HG03571 (cell line): ENCODE measurements at regions not wholly inside any gene's neighbourhood (a gene's known extent, or its start where the extent isn't known, plus 50 kb on each side); places are given as distances from the start of the nearest gene placed in this dataset.
"Not testable (repeated sequence)": the region's sequence is repeated elsewhere in the genome, so short reads cannot be mapped to it uniquely, and the experiment has no call there.

ENCODE experiments used
- ATAC-seq: cut with Tn5 transposase; IDR thresholded peaks from one replicate; pipeline ENCODE4 v1.9.1; 2021; ENCODE audit not compliant: unreplicated experiment

DNA sequence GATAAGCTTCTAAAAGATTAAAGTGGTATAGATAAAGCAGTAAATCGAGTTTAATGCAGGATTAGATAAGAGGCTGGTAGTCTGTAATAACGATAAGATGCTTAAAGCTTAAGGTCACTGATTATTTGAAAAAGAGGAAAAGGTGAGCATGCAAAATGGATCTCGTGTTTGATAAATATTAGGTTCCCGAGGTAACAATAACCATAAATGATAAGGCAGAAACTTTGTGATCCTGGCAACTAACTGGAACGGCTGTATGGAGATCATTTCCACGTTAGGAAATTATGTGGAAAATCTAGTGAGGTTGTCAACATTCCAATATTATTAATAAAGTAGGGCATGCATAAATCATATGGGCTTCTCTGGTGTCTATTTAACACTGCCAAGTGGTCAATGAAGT lies 255.5 kb downstream of the EFCAB11 start:
- no peak for ATAC-seq

DNA sequence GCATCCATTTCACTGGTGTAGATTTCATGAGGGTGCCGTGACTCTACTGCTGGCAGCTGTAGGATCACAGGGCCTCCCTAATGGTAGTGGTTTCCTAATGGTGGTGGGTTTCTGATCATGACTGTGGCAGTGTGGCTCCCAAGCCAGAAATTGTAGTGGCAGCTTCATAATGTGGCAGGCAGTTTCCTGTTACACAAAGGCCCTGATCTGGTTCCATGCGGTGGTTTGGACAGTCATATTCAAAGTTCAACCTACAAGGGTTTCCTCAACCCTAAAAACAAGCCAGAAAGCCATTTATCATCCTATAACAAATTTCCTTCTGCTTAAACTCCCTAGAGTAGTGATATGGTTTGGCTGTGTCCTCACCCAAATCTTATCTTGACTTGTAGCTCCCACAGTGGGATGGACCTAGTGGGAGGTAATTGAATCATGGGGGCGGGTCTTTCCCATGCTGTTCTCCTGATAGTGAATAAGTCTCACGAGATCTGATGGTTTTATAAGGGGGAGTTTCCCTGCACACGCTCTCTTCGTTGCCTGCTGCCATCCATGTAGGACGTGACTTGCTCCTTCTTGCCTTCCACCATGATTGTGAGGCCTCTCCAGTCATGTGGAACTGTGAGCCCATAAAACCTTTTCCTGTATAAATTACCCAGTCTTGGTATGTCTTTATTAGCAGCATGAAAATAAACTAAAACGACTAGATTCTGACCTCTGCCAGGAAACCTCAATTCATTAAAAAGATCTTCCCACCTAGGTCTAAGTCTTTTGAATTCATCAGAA lies 257.1 kb downstream of the EFCAB11 start:
- ATAC-seq = no peak

DNA sequence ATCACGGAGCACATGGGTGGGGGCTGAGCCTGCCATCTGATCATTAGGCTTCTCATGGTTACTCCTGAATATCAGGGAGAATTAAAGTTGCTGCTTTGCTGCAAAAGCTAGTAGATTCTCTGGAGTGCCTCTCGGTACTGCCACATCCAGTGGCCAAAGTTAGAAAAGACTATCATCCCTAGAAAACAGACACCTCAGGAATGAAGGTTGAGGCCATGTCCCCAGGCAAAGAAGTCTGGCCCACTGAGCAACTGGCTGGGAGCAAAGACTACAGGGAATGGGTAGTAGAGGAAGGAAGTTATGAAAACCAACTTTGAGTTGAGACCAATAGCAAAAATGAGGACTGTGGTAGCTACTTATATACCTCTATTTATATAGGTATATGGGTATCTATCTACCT lies 258.7 kb downstream of the EFCAB11 start:
- ATAC-seq = no peak

DNA sequence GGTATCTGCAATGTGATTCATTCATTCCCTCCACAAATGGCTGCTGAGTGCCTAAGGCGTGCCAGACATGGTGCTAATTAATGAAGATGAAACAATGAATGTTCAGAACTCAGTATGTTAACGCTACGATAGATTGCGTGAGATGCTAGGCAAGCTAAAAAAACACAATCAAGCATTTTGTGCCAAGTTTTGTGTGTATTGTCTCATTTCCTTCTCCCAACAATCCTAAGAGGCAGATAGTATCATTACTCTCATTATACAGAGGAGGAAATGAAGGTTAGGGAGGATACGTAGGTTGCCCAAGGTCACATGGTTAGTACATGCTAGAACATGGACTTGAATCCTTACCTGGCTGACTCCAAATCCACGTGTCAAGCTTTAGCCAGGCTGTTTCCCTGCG lies 264.4 kb downstream of the EFCAB11 start:
- no peak for ATAC-seq

DNA sequence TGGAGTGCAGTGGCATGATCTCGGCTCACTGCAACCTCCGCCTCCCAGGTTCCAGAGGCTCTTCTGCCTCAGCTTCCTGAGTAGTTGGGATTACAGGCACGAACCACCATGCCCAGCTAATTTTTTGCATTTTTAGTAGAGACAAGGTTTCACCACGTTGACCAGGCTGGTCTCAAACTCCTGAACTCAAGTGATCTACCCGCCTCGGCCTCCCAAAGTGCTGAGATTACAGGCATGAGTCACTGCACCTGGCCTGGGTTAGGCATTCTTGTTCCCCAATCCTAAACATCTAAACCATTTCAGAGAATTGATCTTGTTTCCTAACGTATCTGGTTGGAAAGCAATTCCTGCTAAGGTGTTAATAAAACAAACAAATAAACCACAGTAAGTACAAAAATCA lies 264.8 kb downstream of the EFCAB11 start:
- ATAC-seq = not testable (repeated sequence)

DNA sequence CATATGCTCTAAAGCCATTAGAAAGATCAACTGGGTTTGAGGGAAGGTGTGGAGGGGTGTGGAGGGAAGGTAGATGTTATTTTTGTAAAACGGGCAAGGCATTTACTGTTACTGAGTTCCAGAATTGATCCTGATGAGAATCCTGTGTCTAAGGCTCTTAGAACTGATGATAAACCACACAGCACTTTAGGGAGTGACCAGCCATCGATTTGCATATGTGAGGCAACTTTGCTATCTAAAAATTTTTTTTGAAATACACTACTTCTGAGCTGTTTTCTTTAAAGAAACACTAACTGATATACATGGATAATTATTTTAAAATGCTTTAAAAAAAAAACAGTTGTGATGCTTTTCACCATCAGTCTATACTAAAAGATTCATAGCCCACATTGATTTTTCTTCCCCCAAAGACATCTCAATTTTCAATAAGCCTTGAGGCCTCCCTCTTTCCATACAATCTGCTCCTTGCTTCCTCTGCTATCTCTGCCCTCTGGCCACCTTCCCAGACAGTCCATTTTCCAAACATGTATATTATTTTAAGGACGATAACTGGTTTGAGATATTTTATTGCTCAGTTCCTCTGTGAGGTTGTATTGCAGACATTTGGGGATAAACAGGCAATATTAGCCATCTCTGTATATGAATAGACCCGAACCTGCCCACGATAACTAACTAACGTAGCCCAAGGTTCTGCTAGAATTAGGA lies 265.9 kb downstream of the EFCAB11 start:
- ATAC-seq = no peak

DNA sequence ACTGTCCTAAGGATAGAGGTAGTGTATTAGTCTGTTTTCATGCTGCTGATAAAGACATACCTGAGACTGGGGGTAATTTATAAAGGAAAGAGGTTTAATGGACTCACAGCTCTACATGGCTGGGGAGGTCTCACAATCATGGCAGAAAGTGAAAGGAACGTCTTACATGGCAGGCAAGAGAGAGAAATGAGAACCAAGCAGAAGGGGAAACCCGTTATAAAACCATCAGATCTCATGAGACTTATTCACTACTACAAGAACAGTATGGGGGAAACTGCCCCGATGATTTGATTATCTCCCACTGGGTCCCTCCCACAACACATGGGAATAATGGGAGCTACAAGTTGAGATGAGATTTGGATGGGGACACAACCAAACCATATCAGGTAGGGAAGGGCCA lies 267.4 kb downstream of the EFCAB11 start:
- not testable (repeated sequence) for ATAC-seq

DNA sequence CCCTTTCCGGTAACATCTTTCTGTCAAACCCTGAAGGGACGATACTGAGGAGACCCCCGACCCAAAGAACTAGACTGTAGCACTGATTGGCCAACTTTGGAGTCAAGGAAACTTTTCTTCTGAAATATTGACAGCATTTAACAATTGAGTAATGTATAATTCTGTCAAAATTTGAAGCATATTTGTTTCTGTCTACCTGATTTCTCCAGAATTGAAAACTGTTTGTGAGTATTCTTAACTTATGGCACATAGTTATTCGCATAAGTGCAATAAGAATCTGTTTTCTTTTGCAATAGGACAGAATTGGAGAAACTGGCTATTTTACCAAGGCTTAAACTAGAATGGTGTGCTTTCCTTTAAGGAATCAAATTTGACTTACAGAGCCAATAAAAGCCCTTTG lies 267.1 kb upstream of the FOXN3 start:
- no peak for ATAC-seq

DNA sequence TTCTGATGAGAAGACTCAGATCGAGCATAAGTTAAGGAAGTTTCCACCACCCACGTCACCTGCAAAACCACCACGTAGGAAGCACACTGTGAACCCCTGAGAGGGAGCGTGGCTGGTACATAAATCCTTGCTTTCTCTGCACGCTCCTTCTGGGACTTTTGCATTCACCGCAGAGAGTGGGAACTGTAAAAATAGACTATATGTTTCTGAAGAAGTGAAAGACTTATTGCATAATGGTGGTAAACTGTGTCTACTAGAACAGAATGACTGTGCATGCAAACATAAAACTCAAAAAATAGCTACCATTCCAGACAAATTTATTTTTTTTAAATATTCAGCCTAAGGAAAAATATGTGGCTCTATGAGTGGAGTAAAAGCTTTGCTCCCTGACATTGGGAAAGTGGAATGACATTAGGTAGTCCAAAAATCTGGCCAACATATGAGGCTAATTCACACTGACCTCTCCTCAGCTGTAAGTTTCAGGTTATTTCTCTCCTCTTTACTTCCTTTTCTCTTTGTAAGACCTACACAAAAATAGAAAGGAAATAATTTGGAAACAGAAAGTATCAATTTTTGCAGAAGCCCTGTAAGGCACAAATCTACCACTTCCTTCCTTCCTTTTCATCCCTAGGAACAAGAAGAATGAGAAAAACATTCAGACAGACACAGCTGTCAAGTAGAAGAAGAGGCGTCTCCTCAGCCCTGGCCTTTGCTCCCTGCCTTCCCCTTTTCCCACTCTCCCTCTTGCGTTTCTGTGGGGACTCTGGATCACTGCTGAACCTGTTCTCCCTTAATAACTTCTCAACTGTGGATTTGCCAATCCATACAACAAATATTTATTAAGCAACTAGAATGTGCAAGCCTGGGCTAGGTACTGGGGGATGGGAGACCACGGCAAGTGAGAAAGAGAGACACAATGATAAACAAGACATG lies 264.3 kb upstream of the FOXN3 start:
- peak; percentile 73 for ATAC-seq

DNA sequence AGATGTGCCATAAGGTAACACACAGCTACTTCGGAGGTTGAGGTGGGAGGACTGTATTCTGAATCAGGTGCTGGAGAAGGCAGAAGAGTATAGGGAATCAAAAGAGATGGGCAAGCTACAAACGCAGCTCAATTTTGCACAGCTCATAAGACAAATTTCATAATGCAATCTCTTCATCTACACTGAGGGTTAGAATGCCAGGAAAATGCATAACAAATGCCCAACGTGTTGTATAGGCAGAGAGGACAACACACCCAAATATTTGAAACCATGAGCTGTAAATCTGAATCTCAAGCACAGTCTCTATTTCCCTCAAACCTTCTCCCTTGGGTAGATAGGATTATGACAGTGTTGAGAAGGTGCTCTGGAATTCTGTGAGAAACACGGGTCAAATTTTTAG lies 263.1 kb upstream of the FOXN3 start:
- no peak for ATAC-seq

DNA sequence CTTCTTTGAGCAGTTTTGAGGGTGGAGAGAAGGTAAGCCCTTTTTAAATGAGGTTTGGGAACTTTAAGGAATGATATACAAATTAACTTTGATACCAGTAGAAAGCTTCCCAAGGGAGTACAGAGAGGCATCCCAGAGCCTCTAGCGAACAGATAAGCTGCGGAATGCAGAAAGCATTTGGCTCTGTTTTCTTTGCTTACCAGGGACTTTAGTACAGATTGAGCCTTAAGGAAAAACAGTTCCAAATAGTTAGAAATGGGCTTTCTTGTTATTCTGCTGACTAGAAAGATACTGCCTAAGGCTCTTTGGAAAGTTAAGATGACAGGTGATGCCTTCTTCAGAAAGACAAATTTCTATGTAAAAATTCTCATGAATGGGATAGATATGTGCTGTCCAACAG lies 261.7 kb upstream of the FOXN3 start:
- no peak for ATAC-seq

DNA sequence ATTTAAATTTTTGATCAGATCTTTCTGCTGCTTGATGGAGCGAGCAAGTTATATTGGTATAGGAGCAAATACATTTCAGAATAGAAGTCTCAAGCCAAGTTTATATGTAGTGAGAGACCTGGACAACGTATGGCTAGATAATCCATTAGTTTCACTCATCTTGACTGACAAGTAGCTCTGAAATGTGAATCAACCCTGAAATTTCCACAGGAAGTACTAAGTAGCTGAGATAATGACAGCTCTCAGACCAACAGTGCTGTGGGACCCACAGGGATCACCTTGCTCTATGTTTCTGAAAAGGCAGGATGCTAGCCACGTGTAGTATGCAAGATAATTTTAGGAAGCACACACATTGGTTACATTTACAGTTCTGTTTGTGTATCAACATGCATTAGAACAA lies 258.6 kb upstream of the FOXN3 start:
- ATAC-seq = no peak

DNA sequence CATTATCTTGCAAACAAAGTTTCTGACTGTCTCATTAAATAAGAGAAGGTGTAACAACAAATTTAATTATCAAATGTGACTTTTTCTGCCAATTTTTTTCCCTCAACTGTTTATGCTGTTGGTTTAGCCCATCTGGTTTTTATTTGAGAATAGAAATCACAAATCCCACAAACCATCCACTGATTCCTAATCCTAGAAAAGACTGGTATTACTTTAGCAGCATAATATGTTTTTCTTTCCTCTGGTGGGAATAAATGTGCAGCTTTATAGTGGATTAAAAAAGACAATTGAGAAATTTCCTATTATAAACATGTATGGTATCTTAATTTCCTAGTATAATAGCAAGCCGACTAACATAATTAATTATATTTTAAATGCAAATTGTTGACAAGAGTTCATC lies 257.9 kb upstream of the FOXN3 start:
- no peak for ATAC-seq

DNA sequence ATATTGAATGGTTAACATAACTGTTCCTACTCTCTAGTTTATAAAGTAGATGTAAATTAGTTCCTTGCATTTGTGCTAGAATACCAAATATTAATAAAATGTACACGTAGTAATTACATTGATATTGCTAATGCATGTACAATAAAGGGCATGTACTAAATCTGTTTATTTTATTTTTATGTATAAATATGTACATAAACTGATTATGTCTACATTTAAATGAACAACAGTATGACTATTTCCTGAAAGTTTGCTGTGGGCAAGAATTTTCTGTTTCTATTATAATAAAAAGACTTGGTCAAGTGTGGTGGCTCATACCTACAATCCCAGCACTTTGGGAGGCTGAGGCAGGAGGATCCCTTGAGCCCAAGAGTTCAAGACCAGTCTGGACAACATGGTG lies 257.2 kb upstream of the FOXN3 start:
- no peak for ATAC-seq

DNA sequence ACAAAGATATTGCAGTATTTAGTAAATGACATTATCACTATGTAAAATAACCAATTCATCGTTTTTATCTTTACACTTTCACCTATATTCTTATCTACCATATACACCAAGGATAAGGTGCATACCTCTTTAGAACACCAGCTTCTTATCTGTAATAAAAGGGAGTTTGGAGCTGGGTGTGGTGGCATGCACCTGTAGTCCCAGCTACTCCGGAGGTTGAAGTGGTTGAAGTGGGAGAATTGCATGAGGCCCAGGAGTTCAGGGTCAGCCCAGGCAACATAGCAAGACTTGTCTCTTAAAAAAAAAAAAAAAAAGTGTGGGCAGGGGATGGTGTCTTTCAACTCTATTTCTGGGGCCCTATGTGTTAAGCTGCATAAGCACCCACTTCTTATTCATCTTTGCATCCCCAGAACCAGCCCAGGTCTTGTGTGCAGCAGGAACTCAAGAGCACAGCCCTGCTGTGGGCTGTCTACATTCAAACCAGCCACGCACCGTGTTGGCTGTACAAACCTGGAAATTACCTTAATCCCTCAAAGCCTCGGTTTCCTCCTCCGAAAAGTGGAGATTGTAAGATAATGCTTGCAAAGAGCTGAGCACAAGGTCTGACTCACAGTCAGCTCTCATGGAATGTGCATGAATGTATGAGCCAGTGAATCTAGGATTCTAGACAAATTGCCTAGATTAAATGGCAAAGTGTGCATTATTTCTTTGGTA lies 256.6 kb upstream of the FOXN3 start:
- no peak for ATAC-seq

DNA sequence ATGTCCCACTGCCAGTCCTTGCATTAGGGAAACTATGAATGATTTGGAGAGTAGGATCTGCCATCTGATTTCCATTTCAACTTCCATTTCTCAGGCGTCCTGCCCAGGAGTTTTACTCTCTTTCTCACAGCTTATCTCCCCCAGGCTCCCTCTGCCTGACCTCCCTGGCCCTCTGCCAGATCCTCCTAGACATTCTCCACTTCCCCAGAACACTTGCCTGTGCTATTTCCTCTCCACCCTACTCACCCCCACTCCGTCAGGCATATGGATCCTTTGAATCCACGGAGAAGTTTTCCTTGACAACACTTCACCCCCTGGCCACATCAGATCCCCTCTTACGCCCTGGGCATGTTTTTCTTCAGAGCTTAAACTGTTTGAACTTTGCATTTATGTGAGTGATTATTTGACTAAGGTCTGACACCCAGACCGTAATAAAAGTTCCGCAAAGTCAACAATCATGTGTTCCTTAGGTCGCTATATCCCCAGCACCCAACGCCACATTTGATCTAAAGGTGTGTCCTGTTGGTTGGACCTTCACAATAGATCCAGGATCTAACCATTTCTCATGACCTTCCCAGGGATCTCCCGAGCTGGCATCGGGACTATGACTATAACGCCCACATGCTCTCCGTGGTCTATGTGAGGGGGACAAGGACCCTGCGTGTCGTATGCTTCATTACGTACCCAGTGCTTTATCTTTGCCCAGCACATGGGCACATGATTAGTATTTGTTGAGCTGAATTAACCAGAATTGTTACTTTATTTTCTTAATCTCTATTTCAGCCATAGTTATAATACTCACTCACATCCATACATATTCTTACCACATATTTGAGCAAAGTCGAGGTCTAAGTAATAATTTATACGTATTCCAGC lies 255.8 kb upstream of the FOXN3 start:
- ATAC-seq = no peak

DNA sequence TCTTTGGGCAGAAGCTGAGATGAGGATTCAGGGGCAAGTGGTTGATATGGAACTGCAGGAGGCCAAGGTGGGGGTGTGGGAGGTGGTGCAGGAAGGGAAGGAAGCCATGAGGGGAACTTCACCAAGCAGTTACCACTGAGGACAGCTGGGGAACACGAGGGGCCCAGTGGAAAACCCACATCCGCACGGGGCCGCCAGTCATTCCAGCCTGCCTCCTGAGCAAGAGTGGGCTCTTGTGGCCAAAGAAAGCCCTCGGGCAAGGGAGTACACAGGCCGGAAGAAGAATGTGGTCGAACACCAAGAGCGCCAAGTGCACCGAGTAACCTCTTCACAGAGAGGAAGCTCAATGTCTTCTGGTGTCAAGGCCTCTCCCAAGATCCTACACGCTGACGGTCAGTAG lies 252.2 kb upstream of the FOXN3 start:
- ATAC-seq = no peak

DNA sequence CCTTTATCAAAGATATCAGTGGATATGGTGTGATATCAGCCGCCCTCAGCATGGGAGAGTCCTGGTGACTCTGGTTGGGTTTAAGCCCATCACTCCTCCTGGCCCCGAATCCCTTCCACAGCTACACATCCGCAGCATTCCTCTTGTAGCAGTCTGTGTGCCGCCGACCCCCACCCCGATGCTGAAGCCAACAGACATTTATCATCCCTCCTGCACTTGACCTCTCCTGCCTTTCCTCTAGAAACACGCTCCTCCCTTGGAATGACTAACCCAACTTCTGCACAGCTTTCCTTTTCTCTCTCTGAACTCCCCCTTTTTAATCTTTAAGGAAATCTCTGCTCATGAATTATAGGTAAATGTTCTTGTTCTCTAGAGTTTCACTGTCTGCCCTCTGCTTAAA lies 250.9 kb upstream of the FOXN3 start:
- no peak for ATAC-seq

DNA sequence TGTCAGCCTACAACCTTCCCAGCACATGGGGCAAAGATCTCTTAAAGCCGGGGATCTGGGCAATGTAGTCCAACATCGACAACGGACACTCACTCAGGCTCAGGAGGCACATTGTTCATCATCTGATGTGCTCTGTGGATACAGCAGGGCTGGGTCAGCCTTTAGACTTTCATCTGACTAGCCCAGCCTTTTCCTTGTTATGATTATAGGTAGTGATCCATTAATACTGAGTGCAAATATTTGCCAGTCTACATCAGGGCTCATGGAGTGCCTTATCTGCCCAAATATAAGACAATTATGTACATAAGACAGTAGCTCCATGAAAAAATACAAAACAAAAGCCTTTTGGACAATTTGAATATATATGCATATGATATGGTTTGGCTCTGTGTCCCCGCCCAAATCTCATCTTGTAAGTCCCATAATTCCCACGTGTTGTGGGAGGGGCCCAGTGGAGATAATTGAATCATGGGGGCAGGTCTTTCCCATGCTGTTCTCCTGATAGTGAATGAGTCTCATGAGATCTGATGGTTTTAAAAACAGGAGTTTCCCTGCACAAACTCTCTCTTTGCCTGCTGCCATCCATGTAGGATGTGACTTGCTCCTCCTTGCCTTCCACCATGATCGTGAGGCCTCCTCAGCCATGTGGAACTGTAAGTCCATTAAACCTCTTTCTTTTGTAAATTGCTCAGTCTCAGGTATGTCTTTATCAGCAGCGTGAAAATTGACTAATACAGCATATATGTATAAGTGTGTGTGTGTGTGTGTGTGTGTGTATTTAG lies 248.5 kb upstream of the FOXN3 start:
- not testable (repeated sequence) for ATAC-seq
